GM12874 (cell line): ENCODE measurements at regions not wholly inside any gene's neighbourhood (a gene's known extent, or its start where the extent isn't known, plus 50 kb on each side); places are given as distances from the start of the nearest gene placed in this dataset.

Experiments used
- TF ChIP-seq, protein P1 (sequence below): IDR thresholded peaks from 2 replicates; pipeline ENCODE4 v1.5.1; 2011; ENCODE audit warnings: low read depth, mild to moderate bottlenecking, control low read depth, low read length, moderate library complexity; ENCODE audit not compliant: insufficient read depth

DNA sequence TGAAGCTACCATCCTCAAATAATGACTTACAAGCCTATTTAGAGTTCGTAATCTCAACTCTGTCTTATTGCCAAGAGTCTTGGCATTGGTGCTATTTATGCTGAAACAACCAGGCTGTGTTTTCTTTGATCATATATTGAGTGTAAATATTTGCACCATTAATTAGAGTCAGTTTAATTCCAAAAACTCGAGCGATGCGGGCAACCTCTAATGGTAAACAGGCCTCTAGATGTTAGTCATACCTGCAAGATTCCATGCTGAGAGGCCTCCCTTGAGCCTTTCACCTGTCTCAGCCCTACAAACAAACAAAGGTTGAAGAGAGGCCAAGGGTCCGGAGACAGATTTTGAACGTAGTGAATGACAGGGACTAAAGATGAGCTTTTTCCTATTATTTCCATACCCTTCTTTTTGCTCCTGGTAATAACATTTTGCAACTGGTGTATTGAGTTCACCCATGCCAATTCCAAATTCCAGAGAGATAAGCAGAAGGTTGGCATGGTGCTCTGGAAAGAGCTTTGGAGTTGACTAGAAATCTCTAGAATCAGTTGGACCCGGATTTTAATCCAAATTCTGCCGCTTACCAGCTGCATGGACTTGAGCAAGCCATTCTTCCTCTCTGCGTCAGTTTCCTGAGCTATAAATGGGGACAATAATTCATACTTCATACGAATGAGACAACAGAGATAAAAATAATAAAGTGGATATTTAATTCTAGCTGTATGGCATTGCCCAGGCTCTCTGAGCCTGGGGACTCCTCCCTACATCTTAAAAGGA is 99.1 kb upstream of the ANO1 start:
- TF ChIP-seq, protein P1, sequence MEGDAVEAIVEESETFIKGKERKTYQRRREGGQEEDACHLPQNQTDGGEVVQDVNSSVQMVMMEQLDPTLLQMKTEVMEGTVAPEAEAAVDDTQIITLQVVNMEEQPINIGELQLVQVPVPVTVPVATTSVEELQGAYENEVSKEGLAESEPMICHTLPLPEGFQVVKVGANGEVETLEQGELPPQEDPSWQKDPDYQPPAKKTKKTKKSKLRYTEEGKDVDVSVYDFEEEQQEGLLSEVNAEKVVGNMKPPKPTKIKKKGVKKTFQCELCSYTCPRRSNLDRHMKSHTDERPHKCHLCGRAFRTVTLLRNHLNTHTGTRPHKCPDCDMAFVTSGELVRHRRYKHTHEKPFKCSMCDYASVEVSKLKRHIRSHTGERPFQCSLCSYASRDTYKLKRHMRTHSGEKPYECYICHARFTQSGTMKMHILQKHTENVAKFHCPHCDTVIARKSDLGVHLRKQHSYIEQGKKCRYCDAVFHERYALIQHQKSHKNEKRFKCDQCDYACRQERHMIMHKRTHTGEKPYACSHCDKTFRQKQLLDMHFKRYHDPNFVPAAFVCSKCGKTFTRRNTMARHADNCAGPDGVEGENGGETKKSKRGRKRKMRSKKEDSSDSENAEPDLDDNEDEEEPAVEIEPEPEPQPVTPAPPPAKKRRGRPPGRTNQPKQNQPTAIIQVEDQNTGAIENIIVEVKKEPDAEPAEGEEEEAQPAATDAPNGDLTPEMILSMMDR = no peak

DNA sequence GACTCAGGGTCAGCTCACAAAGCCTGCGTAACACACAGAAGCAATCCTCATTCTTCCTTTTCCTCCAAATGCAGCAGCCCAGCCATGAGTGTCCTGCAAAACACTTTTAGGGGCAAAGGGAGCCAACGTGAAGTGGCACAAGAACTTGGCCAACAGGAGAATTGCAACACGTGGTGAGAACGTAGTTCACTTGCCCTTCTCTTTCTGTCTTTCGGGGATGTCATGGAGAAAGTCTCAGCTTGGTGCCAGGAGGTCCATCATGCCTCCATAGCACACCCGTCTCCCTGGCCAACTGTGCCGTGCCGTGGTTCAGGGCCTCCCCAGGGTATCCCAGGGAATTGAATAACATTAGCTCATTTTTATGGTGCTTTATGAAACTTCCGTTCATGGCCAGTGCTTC is 98.5 kb upstream of the ANO1 start:
- TF ChIP-seq, protein P1 = no peak

DNA sequence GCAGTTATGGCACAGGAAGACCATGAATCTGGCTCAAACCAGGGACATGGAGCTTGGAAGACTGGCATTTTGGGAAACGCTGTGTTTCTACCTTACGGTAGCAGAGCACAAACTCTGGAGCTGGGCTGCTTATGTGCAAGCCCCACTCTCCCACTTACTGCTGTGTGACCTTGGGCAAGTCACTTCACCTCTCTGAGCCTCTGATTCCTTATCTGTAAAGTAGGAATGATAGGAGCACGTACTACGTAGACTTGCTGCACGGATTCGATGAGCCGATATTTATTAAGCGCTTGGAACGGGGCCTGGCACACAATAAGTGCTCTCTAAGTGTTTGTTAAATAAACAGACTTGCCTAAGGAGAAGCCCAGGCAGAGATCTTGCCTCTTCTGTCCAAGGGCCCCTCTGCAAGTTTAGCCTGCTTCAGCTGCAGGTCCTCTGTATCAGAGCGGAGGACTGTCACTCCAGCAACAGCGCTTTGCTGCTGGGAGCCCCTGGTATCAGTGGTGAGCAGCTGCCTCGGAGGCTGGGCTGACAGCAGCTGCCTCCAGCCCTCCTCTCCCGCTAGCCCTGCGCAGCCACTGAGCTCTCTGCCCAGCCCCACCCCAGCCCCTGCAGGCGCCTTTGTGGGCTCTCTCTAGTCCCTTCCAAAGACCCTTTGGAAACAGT is 96.9 kb upstream of the ANO1 start:
- TF ChIP-seq, protein P1 = no peak

DNA sequence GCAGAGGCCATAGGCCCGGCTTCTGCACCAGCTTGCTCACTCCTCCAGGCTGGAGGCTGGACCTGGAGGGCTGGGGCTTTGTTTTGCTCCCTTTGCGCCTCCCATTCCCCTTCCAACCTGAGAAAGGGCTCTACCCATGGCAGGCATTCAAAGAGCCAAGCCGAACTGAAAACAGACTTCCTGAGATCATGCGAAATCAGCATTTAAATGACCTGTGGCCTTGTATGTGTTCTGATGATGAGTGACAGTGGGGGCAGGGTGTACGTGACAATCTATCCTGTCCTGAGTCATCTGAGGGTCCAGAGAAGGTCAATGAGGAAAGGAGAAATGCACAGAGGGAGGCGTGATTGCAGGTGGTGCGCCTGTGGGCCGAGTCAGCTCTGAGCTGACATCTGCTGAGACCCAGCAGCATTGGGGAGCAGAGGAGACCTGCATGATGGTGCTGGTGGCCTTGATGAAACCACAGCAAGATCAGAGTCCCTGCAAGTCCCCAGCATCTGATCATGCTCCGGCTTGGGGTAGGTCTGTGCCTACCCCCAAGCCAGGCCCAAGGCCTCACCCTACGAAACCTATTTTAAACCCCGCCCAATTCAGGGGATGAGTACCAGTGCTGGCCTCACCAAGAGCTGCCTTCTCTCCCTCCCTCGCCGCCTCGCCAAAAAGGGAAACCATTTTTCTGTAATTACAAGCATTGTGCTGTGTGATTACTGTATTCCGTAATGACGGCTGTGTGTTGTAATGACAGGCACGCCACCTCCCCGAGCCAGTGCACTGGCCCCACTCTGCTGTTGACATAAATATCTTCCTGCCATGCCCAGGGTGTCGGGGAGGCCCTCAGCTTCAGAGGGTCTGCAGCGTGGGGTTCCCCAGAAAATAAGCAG is 95.2 kb upstream of the ANO1 start:
- TF ChIP-seq, protein P1 = no peak

DNA sequence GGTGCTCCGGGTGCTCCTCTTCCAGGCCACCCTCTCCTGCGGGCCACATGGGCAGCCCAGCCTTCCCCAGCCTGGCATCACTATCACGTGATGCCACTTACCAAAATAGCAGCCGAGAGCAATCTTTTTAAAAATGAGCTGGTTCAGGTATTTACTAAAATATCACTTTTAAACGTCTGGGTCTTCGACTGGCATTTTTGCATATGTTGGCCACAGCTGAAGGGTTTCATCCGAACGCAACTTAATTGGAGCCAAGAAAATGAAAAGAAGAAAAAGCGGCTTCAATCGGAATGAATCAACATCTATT is 94.6 kb upstream of the ANO1 start:
- TF ChIP-seq, protein P1 = no peak

DNA sequence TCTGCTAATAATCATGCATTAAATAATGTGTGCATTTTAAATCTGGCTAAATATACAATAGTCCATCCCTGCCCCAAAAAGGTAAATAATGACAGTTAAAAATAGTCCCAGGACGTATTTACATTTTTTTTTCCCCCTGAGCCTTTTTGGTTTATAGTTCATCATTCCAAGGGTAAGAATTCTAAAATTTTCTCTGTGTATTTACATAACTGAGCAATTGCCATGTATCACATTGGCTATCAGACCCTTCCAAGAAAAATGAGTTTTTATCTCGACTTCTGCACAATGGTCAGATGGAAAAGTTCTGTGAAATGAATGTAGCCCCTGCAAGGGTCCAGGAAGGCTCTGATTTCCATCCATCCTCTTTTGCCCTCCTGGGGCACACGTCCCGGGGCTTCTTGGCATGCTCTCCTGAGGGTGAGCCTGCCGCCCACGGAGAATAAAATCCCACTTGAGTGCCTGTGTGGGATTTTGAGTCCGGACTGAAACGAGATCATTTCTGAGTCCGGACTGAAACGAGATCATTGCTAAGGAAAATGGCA is 94.1 kb upstream of the ANO1 start:
- TF ChIP-seq, protein P1 = no peak
